Body of pancreas (tissue), 4 donors: ENCODE measurements at regions not wholly inside any gene's neighbourhood (a gene's known extent, or its start where the extent isn't known, plus 50 kb on each side); places are given as distances from the start of the nearest gene placed in this dataset.

Experiments
- ATAC-seq: fragments of 150-250 bp; one replicate; pipeline ENCODE4 v1.9.1; 2016
- DNase-seq, 4 donors: peaks; one replicate each; pipeline ENCODE4 v3.0.0-alpha.2; 2019
- H3K27ac ChIP-seq, 4 donors: fragments of 200-600 bp; sonication (generic); 1 replicate in 3 of 4; 2 replicates in 1 of 4; pipeline versions ENCODE4 v1.5.1 to v1.6.1; 2016 to 2019; ENCODE audit warnings: mild to moderate bottlenecking in 1 of 4, mixed read lengths in 1 of 4, moderate library complexity in 1 of 4
- H3K27me3 ChIP-seq, 2 donors: fragments of 200-600 bp; sonication (generic); one replicate each; pipeline ENCODE4 v1.6.0; 2016; ENCODE audit warnings: mild to moderate bottlenecking in 1 of 2
- H3K36me3 ChIP-seq, 2 donors: fragments of 200-600 bp; sonication (generic); replicated peaks in 1 of 2; 2 replicates each; pipeline ENCODE4 v1.5.1; 2016; ENCODE audit warnings: low read depth in 2 of 2; ENCODE audit not compliant: insufficient read depth in 1 of 2
- H3K4me1 ChIP-seq: fragments of 200-600 bp; sonication (generic); one replicate; pipeline ENCODE4 v1.6.0; 2016
- H3K4me3 ChIP-seq, 2 donors: fragments of 200-600 bp; sonication (generic); 1 replicate in 1 of 2; 2 replicates in 1 of 2; pipeline ENCODE4 v1.5.1; 2016 to 2019
- H3K9me3 ChIP-seq, 3 donors: fragments of 200-600 bp; sonication (generic); 1 replicate in 2 of 3; 2 replicates in 1 of 3; pipeline ENCODE4 v1.5.1; 2016
- POLR2A ChIP-seq, 3 donors: fragments of 450-650 bp; IDR thresholded peaks; one replicate each; pipeline ENCODE4 v1.6.1; 2016; ENCODE audit warnings: antibody characterized with exemption in 3 of 3, mild to moderate bottlenecking in 2 of 3
- WGBS, 2 donors: methylation state at CpG; one replicate each; pipeline ENCODE4 v1.1.5; 2017; 5-methylcytosine and 5-hydroxymethylcytosine counted together
- intact Hi-C: fragments of 100-400 bp; cut with DNase I; formaldehyde crosslinking; loops from one replicate; pipeline ENCODE4 v1.15.1; 2023
- TF ChIP-seq, protein P1 (sequence below), 7 experiments: fragments of 450-650 bp in 4 of 7; fragments of 200-600 bp in 3 of 7; sonication (generic) in 3 of 7; IDR thresholded peaks; one replicate each; pipeline ENCODE4 v1.5.1; 2016 to 2019; ENCODE audit warnings: antibody characterized with exemption in 7 of 7

DNA sequence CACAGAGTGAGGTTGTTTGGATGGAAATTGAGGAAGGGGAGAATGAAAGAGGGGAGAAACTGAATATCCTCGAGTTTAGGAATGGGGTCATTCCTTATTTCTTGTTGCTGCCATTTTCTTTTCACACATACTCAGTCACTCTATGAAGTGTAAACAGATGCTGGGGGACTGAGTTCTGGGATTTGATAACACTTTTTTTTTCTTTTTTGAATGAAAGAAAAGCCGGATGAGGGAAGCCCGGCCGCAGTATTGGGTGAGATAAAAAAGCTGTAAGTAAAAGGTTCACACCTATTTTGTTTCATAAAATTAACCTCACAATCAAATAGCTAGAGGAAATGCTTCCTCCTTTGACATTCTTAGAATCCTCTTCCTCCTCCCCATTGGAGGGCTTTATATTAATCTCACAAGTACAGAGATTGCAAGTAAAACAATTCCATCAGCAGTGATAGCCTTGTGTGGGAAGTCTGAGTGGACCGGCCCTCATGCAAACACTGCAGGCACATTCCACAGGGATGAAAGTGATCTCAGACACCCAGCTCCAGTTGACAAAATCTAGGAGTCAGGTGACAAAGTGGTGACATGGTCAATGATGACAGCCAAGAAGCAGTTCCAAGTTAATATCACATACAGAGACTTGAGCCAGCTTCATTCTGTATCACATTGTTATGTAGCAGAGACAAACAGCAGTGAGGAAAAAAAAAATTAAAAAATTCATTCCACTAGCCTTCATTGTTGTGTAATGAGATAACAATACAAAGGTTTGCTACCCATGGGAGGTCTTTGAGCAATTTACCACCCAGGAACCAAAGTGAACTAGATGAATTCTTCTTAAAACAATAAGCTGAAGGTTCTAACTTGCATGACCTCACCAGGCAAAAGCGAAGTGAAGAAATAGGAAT, 391.1 kb upstream of the HSF2 start:
- Histone ChIP-seq H3K27me3 (no peaks in the 10 kb centered on the region), H3K27ac (no peak overlapping the region), H3K4me3 (no peak overlapping the region), H3K36me3 (no peaks in the 10 kb centered on the region), H3K9me3 (no peaks in the 10 kb centered on the region), H3K4me1 (no peaks in the 10 kb centered on the region)
- intact Hi-C loops: no loop called here
- no peak for DNase-seq
- TF ChIP-seq POLR2A (IDR thresholded peaks at IDR 0.05): no peak
- TF ChIP-seq, protein P1, sequence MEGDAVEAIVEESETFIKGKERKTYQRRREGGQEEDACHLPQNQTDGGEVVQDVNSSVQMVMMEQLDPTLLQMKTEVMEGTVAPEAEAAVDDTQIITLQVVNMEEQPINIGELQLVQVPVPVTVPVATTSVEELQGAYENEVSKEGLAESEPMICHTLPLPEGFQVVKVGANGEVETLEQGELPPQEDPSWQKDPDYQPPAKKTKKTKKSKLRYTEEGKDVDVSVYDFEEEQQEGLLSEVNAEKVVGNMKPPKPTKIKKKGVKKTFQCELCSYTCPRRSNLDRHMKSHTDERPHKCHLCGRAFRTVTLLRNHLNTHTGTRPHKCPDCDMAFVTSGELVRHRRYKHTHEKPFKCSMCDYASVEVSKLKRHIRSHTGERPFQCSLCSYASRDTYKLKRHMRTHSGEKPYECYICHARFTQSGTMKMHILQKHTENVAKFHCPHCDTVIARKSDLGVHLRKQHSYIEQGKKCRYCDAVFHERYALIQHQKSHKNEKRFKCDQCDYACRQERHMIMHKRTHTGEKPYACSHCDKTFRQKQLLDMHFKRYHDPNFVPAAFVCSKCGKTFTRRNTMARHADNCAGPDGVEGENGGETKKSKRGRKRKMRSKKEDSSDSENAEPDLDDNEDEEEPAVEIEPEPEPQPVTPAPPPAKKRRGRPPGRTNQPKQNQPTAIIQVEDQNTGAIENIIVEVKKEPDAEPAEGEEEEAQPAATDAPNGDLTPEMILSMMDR (IDR thresholded peaks at IDR 0.05): no peak
- no peak for ATAC-seq
- WGBS, 2 donors: 50 to 64% methylated on average over 6 of the region's 6 CpGs

DNA sequence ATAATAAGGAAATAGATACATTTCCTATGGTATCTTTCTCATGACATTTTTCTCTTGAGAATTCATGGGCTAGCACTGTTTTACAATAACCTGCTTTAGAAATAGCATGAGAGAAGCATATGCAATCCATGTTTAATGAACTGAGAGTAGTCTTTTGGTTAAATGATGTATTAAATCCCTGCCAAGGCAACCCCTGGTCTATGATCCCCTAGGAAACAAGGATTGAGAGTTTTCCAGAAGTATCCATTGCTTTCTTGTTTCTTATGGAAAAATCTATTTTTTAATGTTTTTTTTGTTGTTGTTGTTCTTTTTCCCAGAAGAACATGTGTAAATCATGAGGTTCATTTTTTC, 390.5 kb upstream of the HSF2 start:
- no peak overlapping the region for H3K4me3 ChIP-seq
- H3K4me1 ChIP-seq: no peaks in the 10 kb centered on the region
- no peaks in the 10 kb centered on the region for H3K9me3 ChIP-seq
- ATAC-seq (no peak), DNase-seq (no peak)
- H3K36me3 ChIP-seq: no peaks in the 10 kb centered on the region
- no peak overlapping the region for H3K27ac ChIP-seq
- intact Hi-C loops: no loop called here
- no peaks in the 10 kb centered on the region for H3K27me3 ChIP-seq
- TF ChIP-seq, protein P1 (IDR thresholded peaks at IDR 0.05): no peak

DNA sequence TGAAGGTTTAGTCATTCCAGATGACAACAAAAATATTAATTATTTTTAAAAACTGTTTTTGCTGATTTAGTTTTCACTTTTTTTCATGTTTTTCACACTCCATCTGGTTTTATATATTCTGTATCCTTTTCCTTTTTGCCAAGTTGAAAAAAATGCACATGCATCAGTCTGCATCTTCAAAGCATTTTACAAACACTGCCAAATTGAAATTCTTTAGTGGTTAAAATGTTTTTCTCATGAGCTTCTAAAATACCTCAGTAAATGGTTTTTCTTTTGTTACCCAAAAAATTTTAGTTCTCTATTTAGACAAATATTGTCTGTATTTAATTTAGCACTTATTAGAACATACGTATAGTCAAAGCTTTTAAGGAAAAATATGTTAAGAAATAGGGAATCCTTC, 386.9 kb upstream of the HSF2 start:
- H3K4me3 ChIP-seq: no peak overlapping the region
- 83 to 86% methylated on average over 1 of the region's 1 CpG for WGBS, 2 donors
- no peak overlapping the region for H3K27ac ChIP-seq
- TF ChIP-seq, protein P1 (IDR thresholded peaks at IDR 0.05): no peak
- TF ChIP-seq POLR2A (IDR thresholded peaks at IDR 0.05): no peak
- DNase-seq (no peak), ATAC-seq (no peak)
- intact Hi-C loops: no loop called here
- H3K36me3 ChIP-seq: no peaks in the 10 kb centered on the region
- no peaks in the 10 kb centered on the region for H3K9me3 ChIP-seq
- H3K27me3 ChIP-seq: no peaks in the 10 kb centered on the region
- H3K4me1 ChIP-seq: no peaks in the 10 kb centered on the region

DNA sequence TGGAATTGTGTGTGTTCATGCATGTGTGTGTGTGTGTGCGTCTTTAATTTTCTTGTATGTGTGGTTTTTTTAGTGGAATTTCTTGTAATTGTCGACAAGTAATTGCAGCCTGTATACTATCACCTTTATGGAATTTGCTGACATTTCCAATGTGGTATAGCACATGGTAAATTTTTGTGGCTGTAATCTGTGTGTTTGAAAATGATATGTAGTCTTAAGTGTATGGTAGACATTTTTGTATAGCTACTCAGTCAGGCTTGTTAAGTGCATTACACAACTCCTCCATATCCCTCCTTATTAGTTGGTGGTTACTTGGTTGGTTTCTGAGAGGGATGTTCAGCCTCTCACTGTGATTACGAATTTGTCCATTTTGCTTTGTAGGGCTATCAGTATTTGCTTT, 384.5 kb upstream of the HSF2 start:
- intact Hi-C loops: no loop called here
- 78 to 83% methylated on average over 3 of the region's 3 CpGs for WGBS, 2 donors
- no peak for ATAC-seq
- Histone ChIP-seq H3K36me3 (no peaks in the 10 kb centered on the region), H3K4me1 (no peaks in the 10 kb centered on the region), H3K4me3 (no peak overlapping the region), H3K27me3 (no peaks in the 10 kb centered on the region), H3K9me3 (no peaks in the 10 kb centered on the region), H3K27ac (no peak overlapping the region)
- no peak for DNase-seq
- TF ChIP-seq, protein P1 (IDR thresholded peaks at IDR 0.05): no peak
- TF ChIP-seq POLR2A (IDR thresholded peaks at IDR 0.05): no peak
